ENCODE measurements at regions not wholly inside any gene's neighbourhood (a gene's known extent, or its start where the extent isn't known, plus 50 kb on each side); places are given as distances from the start of the nearest gene placed in this dataset.
"Not testable (repeated sequence)": the region's sequence is repeated elsewhere in the genome, so short reads cannot be mapped to it uniquely, and the experiment has no call there.

GRCh38 chr5:68679041-68679440, 414.8 kb upstream of the SLC30A5 start:
- no peak for FAIRE-seq

GRCh38 chr5:68680366-68680765, 413.4 kb upstream of the SLC30A5 start:
- DNase-seq (ENCODE audit: extremely low spot score, insufficient read length, low read depth): no peak
- FAIRE-seq: no peak

More at GRCh38 chr5:68679041-68679440, 414.8 kb upstream of the SLC30A5 start:
- no peak for DNase-seq (ENCODE audit: extremely low spot score, insufficient read length, low read depth)

- FAIRE-seq: no peak
- no peak for DNase-seq (ENCODE audit: extremely low spot score, insufficient read length, low read depth)
Measured at GRCh38 chr5:68681929-68682328, 411.9 kb upstream of the SLC30A5 start.

- FAIRE-seq: no peak
- no peak for DNase-seq (ENCODE audit: extremely low spot score, insufficient read length, low read depth)
Measured at GRCh38 chr5:68682400-68683160, 411.2 kb upstream of the SLC30A5 start.

- DNase-seq (ENCODE audit: extremely low spot score, insufficient read length, low read depth): no peak
Measured at GRCh38 chr5:68683632-68684036, 410.2 kb upstream of the SLC30A5 start.

GRCh38 chr5:68685863-68686262, 408.0 kb upstream of the SLC30A5 start:
- FAIRE-seq (no peak), DNase-seq (ENCODE audit: extremely low spot score, insufficient read length, low read depth) (no peak)

More at GRCh38 chr5:68683632-68684036, 410.2 kb upstream of the SLC30A5 start:
- no peak for FAIRE-seq

- FAIRE-seq (no peak), DNase-seq (ENCODE audit: extremely low spot score, insufficient read length, low read depth) (no peak)
Measured at GRCh38 chr5:68688547-68688946, 405.3 kb upstream of the SLC30A5 start.

DNA sequence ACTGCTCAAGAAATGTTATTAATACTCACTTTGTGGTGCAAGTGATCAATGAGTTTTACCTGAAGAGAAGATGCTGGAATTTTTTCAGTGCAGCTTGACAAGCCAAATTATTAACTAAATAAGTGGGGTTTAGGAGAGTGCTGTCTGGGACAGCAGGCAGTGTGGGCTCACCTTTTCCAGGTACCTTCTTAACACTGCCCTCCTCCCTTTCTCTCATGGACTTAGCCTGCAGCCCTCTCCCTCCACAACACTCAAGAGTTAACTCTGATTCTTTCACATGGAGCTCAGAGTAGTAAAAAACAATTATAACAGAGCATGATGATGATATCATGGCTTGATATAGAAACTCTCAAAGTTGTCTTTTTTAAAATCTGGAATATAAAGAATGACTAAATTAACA, 404.8 kb upstream of the SLC30A5 start:
- FAIRE-seq: no peak
- no peak for DNase-seq (ENCODE audit: extremely low spot score, insufficient read length, low read depth)

DNA sequence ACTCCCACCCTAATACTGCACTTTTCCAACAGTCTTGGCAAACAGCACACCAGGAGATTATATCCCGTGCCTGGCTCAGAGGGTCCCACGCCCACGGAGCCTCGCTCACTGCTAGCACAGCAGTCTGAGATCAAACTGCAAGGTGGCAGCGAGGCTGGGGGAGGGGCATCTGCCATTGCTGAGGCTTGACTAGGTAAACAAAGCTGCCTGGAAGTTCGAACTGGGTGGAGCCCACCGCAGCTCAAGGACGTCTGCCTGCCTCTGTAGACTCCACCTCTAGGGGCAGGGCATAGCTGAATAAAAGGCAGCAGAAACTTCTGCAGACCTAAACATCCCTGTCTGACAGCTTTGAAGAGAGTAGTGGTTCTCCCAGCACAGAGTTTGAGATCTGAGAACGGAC, 401.9 kb upstream of the SLC30A5 start:
- not testable (repeated sequence) for DNase-seq (ENCODE audit: extremely low spot score, insufficient read length, low read depth); FAIRE-seq

- FAIRE-seq: no peak
Measured at GRCh38 chr5:68698025-68698940, 395.5 kb upstream of the SLC30A5 start.

GRCh38 chr5:68699966-68700365, 393.8 kb upstream of the SLC30A5 start:
- FAIRE-seq: no peak
- DNase-seq (ENCODE audit: extremely low spot score, insufficient read length, low read depth): no peak

More at GRCh38 chr5:68698025-68698940, 395.5 kb upstream of the SLC30A5 start:
- no peak for DNase-seq (ENCODE audit: extremely low spot score, insufficient read length, low read depth)

GRCh38 chr5:68707575-68707974, 386.2 kb upstream of the SLC30A5 start:
- FAIRE-seq (no peak), DNase-seq (ENCODE audit: extremely low spot score, insufficient read length, low read depth) (no peak)

DNA sequence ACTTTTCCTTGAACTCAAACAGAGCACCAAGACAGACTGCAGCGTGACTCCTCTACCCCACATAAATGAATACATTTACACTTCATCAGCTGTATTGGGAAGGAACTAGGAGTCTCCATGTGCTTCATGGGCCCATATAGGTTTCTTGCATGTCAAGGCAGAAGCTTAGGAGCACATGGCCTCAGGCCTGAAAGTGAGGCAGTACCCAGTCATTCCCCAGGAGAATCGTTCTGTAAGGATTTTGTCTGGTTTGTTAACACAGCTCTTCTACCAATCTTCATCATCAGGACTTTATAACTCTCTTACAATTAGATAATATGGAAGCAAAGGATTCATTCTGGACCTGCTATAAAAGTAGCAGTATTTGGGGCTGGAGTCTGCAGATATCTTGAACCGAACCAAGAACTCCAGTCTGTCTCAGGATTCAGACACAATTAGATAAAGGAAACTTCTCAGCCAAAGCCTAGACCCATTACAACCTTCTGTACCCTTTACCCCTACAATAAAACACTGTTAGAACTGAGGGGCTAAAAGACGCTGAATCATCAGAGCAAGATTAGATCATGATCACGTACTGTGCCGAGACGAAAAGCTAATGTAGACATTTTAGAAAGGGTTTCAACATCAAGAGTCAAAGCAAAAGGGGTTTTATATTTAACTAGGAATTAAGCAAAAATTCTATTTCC, 385.5 kb upstream of the SLC30A5 start:
- DNase-seq (ENCODE audit: extremely low spot score, insufficient read length, low read depth): no peak
- FAIRE-seq: no peak

DNA sequence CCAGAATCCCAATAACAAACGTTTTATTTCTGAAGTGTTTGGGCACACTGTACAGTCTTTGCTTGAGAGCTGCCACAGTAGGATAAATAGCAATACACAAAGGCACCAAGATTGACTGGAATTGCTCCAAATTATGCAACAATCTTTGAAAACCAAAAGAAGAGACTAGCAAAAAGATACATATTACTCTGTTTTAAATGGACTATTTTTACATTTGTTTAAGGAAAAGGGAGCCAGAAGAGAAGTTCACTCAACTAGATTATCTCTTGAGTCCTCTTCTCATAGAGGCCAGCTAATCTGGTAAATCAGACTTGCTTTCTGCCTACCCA, 385.0 kb upstream of the SLC30A5 start:
- FAIRE-seq (peak; percentile 24), DNase-seq (ENCODE audit: extremely low spot score, insufficient read length, low read depth) (no peak)

DNA sequence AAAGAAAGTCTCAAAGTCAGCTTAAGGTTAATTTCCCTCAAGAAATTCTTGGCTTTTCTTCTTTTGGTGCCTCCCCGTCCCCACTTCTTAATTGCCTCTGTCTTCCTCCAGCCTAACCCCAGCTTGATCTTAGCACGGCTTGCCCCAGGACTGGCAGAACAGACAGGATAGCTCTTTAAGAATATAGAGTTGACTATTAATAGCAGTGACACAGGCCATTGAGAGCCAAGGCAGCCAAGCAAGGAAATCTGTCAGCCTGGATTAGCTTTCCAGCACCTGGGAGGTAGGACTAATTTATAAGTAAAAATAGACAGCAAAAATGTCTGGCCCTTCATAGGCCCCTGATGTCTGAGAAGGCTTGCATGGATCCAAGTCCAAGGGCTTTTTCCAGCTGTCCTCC, 384.6 kb upstream of the SLC30A5 start:
- DNase-seq (ENCODE audit: extremely low spot score, insufficient read length, low read depth) (no peak), FAIRE-seq (no peak)

- FAIRE-seq: peak; percentile 84
- DNase-seq (ENCODE audit: extremely low spot score, insufficient read length, low read depth): no peak
Measured at GRCh38 chr5:68710514-68710913, 383.3 kb upstream of the SLC30A5 start.

DNA sequence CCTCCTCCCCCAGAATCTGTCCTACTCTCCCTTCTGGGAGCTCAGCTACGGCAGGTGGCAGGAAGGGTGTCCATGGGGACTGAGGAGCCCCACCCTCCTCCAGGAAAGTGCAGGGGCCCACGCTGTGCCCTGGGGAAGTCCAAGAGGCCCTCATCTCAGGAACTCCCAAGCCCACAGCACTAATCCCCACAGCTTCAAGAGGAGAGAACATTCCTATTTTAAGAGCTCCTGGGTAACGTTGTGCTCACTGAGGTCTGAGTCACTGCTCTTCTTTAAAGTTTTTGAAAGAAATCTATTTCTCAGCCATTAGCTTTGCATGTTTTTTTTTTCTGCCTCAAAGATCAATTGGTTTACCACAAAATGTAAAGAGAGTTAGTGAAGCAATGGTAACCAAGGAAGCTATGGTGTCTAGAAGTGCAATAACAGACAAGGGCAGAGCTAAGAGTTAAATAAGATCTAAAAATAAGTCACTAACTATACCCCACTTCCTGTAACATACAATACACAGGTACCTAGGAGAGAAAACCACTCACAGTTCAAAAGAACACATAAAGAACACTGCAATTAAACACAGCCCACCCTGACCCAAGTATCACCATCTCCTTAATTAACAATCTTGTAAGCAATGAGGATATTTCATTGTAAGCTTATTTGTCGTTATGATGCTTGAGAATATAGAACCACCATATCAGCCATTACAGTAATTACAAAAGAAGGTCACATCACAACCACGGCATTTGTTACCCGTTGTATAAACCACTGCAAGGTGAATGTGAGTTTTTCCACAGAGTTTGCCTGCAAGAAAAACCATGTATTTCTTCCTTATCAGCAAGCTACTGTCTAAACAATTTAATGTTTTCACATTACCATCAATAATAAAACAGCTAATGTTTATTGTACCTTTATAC, 382.3 kb upstream of the SLC30A5 start:
- FAIRE-seq (peak; percentile 89), DNase-seq (ENCODE audit: extremely low spot score, insufficient read length, low read depth) (peak; percentile 9)

DNA sequence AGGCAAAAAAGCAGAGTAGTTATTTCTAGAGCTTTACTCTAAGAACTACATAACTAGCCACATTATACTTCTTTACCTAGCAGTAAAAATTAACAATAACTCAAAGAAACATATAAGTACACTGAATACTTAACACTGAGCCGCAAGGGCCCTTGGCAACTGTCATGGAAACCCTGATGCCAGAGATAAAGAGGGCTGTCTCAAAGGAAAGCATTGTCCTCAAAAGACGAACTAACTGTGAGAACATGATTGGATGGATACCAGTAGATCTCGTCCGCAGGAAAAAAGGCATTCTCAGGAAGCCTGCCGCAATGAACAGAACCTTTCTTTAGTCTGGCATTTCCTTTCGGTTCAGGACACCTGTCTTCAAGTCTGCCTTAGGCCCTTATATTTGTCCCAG, 379.0 kb upstream of the SLC30A5 start:
- DNase-seq (ENCODE audit: extremely low spot score, insufficient read length, low read depth) (no peak), FAIRE-seq (no peak)

DNA sequence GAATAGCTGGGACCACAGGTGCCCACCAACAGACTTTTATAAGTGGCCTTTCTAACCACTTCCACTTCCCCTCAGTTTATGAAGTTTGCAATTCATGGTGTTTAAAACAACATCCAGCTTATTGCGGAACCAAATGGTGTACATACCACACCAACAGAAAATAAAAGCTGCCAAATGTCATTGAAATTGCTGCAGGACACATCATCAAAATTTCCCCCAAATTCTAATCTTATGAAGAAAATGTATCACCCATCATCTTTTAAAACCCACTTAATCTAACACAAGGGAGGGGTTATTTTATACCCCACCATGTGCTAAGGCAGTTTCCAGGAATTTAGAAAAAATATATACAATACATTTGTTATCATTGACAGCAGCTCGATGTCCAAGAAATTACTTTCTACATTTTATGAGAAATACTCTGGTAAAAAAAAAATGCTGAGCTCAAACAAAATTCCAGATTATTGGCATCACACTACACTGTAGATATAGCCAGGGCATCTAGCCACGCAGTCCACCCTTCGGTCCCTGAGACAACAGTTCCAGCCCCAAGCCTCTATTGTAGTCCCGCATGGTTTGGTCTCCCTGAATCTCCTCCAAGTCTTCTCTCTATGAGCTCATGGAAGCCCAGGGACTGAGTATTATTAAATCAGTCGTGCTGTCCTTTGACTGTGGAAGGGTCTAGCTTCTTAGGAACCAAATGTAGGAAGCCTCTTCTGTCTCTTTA, 372.8 kb upstream of the SLC30A5 start:
- DNase-seq (ENCODE audit: extremely low spot score, insufficient read length, low read depth) (no peak), FAIRE-seq (no peak)

All from GM18507 (cell line).